ENCODE measurements at regions not wholly inside any gene's neighbourhood (a gene's known extent, or its start where the extent isn't known, plus 50 kb on each side); places are given as distances from the start of the nearest gene placed in this dataset.

- TF ChIP-seq CTCF (conservative IDR thresholded peaks at IDR 0.05; ENCODE audit: low read depth in 2 of 2) = no peak
- no peak for TF ChIP-seq EZH2 (IDR thresholded peaks at IDR 0.05; ENCODE audit: low read depth, unreplicated experiment)
- no peak for TF ChIP-seq REST (IDR thresholded peaks at IDR 0.05; ENCODE audit: unreplicated experiment)
- TF ChIP-seq POLR2AphosphoS5 (IDR thresholded peaks at IDR 0.05; ENCODE audit: low read depth) = no peak
- TF ChIP-seq CREB1 (CRISPR knock-in tag; IDR thresholded peaks at IDR 0.05; ENCODE audit: low read depth) = no peak
- no peak for TF ChIP-seq NANOG (IDR thresholded peaks at IDR 0.05; ENCODE audit: borderline replicate concordance)
- no peak for TF ChIP-seq JUNB (IDR thresholded peaks at IDR 0.05; ENCODE audit: unreplicated experiment)
Observed at GRCh38 chr2:40043641-40044040, 264.6 kb upstream of the THUMPD2 start.

Measured in GM23338 (cell line).